NCI-H82 treated with DMSO at 0.1 percent for 48 hours (cell line): ENCODE measurements at regions not wholly inside any gene's neighbourhood (a gene's known extent, or its start where the extent isn't known, plus 50 kb on each side); places are given as distances from the start of the nearest gene placed in this dataset.

ENCODE experiments used
- DNase-seq: peaks from one replicate; lab custom pipeline; 2025; ENCODE audit not compliant: unreplicated experiment; lab: John Stamatoyannopoulos, UW

DNA sequence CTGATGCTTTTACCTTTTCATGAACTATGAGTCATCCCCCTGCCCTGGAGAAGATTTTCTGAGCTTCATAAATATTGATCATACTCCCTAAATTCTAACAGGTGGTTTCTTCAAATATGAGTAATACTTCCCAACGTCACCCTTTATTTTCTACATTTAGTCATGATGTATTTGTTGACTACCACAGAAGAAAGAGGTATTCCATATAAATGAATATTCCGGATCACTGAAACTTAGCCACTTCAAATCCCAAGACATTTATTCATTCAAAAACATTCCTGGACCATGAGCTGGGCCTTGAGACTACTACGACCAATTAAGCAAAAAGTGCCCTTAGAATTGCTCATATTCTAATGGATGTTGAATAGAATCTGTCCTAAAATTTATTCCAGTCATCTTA is 395.8 kb upstream of the NPVF start:
- no peak for DNase-seq

DNA sequence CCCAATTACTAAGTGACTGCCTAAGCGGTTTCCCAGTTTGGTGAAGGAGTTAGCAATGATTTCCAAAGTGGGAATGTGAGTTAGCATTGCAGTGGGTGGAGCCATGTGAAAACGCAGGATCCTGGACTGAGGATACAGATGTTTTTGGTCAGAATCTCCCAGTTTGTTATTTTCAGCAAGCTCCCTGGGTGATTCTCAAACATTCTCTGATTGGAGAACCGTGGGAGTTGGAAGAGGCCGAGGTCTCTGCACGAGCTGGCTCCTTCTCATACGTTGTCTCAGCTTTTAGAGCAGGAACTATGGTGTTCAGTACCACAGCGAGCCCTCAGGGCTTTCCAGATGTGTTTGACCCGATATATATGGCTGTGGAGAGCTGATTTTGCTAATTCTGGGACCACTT is 396.5 kb upstream of the NPVF start:
- DNase-seq = no peak

DNA sequence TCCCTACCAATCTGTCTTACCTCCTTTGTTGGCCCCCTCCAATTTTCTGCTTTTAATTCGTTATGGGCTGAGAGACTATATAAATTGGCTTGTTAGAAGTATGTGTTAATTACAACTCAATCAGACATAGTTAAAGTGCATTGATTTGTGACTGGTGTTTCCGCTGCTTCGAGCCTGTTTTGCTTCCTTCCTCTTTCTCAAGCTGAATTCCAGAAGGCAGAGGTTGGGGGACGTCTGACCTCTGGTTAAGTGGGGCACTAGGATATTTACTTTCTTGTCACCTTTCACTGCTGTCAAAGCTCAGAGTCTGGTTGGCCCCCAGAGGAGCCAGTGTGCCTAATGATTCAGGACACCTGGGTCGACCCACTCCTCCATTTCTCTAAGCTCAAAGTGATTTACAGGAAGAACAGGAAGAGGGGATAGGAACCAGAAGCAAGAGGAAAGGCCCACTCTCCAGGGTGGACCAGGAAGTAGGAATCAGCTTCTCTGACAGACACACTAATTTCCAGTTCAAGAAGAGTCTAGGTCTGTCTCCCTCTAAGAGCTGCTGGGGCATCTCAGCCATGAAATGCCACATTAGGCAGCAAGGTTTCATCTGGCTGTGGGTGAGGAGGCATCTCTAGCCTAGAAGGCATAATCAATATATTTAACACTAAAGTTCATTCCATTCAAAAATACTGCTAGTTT is 397.2 kb upstream of the NPVF start:
- DNase-seq = no peak

DNA sequence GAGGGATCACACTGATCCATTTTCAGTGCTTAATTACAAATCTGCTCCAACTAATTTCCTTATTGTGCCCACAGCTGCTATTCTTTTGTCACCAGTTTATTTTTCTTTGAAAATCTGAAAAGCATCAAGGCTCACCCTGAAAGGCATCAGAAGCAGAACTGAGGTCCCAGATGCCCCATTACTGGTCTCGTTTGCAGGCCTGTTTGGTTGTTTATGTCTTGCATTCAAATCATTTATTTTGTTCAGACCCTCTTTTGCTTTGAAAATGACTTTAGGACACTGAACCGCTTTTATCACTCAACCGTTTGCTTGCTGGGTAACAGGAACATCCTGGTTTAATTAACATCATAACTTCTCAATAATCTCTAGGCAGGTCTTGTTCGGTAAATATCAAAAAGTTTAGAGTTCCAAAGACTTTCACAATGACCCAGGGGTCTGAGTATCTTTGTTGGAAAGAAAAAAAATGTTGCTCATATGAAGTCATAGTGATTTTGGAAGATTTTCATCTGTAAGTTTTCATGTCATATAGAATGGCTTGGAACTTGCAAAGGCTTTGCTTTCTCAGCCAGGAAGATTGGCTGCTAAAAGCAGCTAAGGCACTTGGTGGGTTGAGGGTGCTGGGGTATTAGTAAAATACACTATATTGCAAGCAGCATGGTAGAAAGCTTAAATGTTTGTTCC is 398.3 kb upstream of the NPVF start:
- no peak for DNase-seq

DNA sequence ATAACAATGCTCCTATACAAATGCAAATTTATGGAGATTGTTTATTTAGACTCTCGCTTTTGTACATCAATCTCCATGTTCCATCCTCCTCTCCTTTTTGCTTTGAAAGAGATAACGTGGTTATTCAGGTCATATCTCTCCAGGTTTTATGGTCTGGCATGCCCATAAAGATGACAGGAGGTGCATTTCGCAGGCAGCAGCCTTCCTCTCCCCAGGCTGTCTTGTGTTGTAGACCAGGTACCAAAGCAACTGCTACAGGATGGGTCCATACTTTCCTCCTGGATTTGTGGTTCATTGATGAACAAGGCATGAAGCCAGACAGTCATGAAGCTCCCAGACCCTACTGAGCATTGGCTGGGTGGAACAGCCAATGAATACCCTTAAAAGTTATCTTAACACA is 400.2 kb upstream of the NPVF start:
- DNase-seq = no peak

DNA sequence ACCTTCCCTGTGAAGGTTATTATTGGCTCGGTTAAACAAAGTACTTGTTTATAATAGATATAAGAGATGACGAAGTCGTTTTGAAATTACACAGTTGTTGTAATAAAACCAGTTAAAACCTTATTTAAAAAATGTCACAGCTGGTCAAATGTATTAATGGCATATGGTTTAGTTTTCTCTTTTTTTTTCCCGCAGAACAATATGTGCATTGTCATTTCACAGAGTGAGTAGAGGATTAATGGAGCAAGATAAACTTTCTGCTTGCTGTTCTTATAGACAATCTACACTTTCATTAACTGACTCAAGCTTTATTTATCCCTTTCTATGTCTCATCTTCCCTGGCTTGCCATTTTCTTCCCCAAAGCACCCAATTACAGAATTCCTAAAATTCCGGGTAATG is 404.3 kb upstream of the NPVF start:
- no peak for DNase-seq

DNA sequence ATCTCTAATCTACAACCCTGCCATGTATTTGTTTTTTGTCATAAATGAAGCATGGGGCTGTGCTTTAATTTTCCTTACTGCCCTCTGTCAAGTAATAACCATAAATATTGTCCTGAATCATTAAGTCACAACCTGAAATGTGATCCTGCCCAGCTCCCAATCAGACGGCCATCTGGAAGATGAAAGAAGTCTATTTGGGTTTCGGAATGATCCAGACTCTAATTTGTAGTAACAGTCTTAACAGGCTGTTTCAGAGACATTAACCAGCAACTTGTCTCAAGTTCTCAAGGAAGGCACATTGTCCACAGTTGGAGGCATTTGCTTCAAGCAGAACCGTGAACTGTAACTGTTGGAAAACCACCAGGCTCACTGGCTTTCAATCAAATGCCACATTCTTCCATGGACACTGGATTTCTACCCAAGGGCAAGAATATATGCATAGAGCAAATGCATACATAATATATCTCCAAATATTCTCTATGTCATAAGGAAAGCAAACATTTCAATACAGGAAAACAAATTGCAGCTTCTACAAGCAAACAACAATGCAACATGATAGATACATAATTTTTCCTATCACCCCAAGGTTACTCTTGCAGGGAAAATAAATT is 405.2 kb upstream of the NPVF start:
- DNase-seq = no peak

DNA sequence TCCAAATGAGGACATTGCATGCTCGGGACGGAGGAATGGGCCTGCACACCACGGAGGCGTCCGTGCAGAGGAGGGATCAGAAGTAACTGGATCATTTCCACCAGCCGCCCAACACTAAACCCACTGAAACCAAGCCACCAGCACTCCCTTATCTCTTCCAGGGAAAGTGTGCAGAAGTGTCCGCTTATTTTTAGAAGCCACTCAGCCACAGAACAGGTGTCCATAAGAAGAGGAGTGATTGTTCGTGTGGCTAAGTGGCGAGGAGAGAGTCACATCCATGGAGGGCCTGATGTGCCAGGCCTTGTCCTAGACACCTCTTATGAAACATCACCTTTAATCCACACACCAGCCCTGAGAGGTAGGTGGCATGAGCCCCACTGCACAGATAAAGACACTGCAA is 407.9 kb upstream of the NPVF start:
- DNase-seq = no peak

DNA sequence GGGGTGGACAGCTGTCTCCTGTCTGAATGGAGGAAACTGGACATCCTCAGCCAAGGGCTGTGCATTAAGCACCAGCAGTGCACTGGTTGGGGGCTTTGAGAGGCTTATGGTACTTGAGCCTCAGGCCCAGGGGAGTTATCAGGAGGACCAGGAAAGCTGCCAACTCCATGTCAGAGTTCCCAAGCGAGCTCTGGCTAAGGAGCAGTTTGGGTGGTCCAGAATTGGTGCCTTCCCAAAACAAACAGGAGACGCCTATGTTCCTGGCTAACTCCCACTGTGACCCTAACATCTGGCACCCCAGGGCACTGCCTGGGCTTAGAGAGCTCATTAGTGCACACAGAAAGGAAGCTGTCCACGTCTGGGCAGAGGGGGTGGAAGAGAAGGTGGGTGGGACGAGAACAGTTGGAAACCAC is 408.6 kb upstream of the NPVF start:
- no peak for DNase-seq

DNA sequence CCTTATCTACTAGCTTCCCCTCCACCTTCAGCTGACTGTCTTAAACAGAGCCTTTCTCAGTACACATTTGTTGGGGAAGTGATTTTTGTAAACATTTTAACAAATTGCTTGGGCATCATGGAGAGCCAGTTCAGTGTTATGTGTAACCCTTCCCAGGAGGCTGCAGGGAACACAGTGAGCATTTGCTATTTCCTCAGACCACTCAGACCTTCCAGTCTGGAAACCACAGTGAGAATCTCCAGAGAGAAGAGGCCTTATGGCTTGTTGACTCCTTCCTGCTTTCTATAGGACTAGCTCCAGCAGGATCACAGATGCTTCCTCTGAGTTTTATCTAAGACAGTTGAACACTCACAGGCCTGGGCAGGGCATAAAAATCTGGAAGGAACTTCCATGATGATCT is 409.8 kb upstream of the NPVF start:
- no peak for DNase-seq

DNA sequence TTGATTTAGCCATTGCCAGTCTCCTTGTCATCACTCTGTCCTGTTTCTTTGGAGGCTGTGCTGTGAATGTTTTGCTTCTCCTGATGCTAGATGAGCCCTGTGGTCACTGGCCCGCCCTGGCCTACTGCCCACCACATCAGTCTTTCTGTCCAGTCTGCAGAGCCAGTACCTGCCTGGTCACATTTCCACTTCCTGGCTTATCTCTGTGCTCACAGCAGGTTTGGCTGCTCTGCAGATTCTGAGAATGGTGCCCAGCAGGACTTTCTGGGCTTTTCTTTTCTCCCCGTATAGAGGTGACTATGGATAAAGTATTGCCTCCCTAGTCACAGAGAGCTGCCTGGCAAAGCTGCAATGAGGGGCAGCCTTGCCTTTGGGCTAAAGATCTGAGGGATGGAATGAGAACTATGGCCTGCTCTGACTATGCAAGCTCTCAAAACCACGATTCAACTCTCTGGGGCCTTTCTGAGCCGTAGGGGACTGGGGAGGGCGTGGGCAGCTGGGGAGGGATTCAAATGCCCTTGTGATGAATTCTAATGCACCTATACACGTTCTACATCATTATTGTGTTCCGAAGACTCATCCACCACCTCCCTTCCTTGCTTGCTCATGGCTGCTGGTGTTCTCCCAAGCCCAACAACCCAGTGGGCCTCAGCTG is 410.4 kb upstream of the NPVF start:
- DNase-seq = no peak

DNA sequence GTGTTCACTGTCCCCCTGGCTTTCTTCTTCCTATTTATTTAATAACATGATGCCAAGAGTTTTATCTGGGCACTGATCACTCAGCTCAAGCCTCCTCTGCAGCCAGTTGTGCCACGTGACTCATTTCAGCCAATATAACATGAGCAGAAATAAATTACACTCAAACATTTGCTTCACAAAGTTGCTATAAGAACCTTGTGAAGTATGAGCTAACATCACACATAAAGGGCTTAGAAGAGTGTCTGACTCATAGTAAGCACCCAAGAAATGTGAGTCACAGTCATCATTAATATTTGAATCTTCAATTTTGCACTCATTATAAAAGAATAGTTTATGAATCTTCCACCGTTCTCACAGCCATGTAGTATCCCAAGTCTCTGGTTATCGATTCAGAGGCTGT is 414.6 kb upstream of the NPVF start:
- DNase-seq = no peak

DNA sequence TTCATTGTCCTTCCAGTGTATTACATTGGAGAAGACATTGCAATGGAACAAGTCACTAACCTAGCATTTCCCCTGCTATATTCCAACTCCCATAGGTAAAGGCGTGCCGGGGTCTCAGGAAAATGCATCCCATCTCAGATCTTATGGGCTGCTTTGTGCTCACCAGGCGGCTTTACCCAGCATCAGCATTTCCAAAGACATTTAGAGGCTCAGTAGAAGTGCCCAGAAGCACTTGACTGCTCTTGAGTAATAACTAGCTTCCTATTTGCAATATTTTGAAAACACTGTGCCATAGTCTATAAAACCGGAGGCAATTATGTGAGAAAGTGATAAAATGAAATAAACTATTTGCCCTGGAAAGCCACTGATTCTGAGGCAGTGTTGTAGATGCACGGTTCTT is 415.0 kb upstream of the NPVF start:
- DNase-seq = no peak

DNA sequence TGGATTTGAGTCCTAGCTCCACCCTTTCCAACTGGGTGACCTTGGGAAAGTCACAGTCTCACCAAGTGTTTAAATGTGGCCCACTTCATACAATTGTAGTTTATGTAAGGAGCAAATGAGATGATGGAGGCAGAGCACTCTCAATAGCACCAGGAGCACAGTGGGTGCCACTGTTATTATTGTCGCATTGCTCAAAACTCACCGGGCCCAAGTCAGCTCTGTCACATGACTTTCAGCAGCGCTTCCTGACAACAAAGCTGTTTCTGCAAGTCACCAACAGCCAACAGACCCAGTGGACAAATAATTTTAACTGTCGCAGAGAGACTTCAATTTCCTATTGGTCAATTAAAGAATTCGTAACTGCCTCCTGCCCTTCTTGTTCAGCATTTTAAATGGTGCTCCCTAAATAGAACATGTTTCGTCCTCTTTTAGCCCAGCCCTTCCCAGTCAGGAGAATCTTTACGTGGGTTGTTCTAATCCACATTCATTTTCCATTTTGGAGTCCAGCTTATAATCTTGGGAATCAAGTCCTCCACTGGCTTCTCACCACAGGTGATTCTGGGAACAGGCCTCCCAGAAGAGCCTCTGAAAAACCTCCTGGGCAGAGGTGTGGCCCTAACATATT is 415.6 kb upstream of the NPVF start:
- no peak for DNase-seq

DNA sequence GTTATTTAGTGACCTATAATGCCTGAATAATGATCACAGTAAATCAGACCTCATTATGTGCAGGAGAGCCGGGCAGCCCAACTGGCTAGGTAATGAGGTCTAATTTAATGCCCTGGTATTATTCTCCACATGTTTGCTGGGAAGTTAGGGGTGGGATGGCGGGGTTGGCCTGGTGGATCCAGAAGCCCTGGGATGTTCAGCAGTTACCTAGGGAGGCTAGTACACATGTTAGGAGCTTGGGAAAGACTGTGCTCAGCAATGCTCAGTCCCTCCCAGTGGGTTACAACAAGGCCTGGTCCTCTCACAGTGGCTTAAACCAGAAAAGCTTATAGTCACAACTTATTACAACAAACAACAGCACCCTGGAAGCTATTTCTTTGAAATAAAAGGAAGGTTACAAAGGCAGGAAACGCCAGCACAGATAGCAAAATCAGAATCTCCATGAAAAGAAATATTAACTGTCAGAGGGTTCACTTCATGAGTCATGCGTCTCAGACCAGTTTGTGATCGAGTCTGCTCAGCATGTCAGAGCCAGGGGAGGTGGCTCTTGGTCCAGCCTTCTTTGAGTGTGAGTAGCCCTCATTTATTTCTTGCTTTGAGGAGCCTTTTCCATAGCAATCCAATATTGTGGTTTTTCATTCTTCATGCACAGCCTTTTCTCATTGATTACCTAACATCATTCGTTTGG is 418.6 kb upstream of the NPVF start:
- no peak for DNase-seq

DNA sequence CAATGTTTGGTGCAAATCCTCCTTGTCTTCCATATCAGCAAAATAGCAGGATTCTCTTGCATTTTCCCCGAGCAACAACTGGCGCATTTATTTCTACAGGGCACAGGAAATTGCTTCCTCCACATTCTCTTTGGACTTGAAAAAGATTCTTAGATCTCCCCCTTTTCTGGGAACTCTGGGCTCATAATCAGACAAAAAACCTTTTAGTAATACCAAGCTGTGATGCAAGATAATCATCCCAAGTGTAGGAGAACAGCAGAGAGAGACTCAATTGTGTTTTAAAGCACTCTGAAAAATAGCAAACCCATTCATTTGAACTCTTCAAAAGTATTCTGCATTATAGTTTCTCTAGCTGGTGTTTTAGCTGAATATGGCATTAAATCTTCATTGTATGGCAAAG is 419.6 kb upstream of the NPVF start:
- no peak for DNase-seq

DNA sequence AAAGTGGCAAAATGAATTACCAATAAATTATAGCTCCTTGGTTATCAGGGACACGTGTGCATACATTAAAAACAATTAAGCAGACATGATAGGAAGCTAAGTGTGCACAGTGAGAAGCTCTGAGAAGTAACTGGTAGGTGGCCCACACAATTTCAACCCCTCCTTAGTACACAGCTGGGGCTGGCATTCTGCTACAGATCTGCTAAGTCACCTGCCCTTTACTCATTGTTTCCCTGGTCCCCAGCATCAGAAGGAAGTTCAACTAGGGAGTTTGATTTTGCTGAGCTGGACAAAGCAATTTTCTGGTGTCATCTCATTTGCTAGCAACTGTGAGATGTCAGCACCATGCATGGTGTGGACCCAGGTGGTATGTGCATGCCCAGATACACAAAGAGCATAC is 424.1 kb upstream of the NPVF start:
- DNase-seq = no peak

DNA sequence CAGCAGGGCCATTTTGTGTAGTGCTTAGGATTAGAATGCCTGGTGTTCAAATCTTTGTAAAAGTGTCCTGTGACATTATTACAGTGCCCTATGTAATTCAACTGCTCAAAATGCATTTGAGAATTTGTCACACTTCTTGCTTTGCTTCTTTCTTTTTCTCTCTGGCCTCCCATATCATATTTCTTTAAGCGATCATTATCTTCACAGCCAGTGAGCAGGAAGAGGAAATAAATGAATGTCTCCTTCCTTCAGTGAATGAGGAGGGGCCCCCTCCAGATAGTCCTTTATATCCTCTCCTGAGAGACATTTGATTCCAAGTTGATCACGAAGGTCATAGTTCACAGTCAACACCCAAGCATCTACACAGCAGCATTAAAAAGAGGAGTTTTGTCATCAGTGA is 425.1 kb upstream of the NPVF start:
- no peak for DNase-seq

DNA sequence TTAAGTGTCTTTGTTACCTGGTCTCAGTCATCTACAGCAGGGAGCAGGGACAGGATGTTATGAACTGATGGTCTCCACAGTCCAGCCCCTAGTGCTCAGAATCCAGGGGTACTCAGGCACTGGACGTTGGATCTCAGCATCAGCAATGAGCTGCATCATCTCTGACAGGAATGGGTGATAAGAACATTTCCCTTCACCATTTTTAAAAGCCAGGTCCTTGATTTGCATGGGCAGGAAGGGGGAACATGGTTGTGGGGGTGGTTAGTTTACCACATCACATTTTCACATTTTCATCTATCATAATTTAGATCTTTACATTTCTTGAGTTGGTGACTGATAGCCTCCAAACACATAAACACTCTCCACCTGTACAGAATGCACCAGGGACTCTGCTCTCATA is 427.8 kb upstream of the NPVF start:
- DNase-seq = no peak

DNA sequence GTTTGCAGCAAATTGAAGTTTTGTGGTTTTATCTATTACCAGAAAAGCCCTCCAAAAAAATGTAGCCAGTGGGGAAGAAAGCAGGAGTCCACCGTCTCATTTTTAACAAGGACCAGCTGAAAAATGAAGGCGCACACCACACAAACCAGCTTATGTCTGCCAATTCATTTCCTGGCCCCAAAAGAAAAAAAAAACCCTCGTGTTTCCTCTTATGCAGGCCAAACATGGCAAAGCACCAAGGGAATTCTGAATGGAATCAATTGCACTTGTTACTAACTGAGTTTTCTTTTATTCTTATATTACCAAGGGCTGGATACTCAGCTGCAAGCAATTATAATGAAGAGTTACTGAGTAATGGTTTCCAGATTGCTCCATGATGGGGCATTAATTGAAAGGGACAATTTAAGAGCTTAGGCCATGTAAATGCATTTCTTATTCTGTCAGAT is 428.3 kb upstream of the NPVF start:
- no peak for DNase-seq

DNA sequence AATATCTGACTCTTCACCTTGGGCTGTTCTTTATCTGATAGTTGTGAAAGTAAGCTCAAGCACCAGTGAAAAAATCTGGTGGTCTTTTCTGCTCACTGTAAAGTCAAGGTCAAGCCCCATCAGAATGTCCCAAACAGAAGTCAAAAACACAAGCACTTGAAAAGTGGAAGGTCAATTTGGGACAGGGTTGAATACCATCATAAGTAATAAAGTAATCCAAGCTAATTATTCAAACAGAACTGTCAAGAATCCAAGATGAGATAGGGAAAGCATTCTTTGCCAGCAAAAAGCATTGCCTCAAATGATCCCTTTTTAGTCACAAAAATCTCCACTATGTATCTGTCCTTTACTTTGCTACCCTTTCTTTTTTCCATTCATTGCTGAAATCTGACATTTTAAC is 430.1 kb upstream of the NPVF start:
- DNase-seq = no peak
